ENCODE measurements at regions not wholly inside any gene's neighbourhood (a gene's known extent, or its start where the extent isn't known, plus 50 kb on each side); places are given as distances from the start of the nearest gene placed in this dataset.

- Mint-ChIP-seq H3K4me1 (ENCODE audit: low read depth, unreplicated experiment) (peaks cover 5% of the 10 kb centered on the region), H3K9me3 (ENCODE audit: unreplicated experiment) (no peaks in the 10 kb centered on the region)
These were observed 712.3 kb downstream of the C4orf33 start for GRCh38 chr4:129808242-129808641.

GRCh38 chr4:129821073-129821472 lies 725.1 kb downstream of the C4orf33 start:
- H3K4me3 Mint-ChIP-seq (ENCODE audit: unreplicated experiment), result no peak overlapping the region
- peaks cover 3% of the 10 kb centered on the region for H3K27me3 Mint-ChIP-seq (ENCODE audit: unreplicated experiment)
- no peak for TF ChIP-seq CTCF (IDR thresholded peaks at IDR 0.05; ENCODE audit: partially characterized antibody, unreplicated experiment)
- no peak for DNase-seq
- H3K9me3 Mint-ChIP-seq (ENCODE audit: unreplicated experiment), result no peaks in the 10 kb centered on the region
- peaks cover 13% of the 10 kb centered on the region for H3K4me1 Mint-ChIP-seq (ENCODE audit: low read depth, unreplicated experiment)
- H3K36me3 Mint-ChIP-seq (ENCODE audit: unreplicated experiment), result no peaks in the 10 kb centered on the region
- no peak overlapping the region for H3K27ac Mint-ChIP-seq (ENCODE audit: unreplicated experiment)

More at GRCh38 chr4:129808242-129808641, 712.3 kb downstream of the C4orf33 start:
- no peak overlapping the region for H3K4me3 Mint-ChIP-seq (ENCODE audit: unreplicated experiment)
- no peak for TF ChIP-seq CTCF (IDR thresholded peaks at IDR 0.05; ENCODE audit: partially characterized antibody, unreplicated experiment)
- H3K27me3 Mint-ChIP-seq (ENCODE audit: unreplicated experiment), result no peaks in the 10 kb centered on the region
- no peak for DNase-seq
- no peak overlapping the region for H3K27ac Mint-ChIP-seq (ENCODE audit: unreplicated experiment)
- H3K36me3 Mint-ChIP-seq (ENCODE audit: unreplicated experiment), result no peaks in the 10 kb centered on the region

GRCh38 chr4:129821963-129822362 lies 726.0 kb downstream of the C4orf33 start:
- no peak for DNase-seq
- H3K27ac Mint-ChIP-seq (ENCODE audit: unreplicated experiment), result no peak overlapping the region
- no peak for TF ChIP-seq CTCF (IDR thresholded peaks at IDR 0.05; ENCODE audit: partially characterized antibody, unreplicated experiment)

DNA sequence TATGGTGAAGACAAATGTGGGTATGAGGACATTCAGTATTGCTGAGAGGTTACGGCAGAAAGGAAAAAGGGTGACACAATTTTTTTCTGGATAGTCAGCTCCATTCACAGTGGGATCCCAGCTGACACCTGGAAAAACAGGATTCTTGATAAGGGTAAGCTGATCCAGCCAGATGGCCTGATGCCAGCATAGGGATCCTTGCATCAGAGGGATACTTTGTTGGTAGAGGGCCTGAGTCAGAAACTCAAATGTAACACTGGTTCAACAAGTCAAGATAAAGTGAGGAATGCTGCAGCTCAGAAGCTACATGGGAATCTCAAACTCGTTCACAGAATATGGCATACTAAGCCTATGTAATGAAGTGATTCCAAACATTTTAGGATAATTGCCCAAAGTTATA lies 726.7 kb downstream of the C4orf33 start:
- peaks cover 3% of the 10 kb centered on the region for H3K27me3 Mint-ChIP-seq (ENCODE audit: unreplicated experiment)
- DNase-seq, result no peak
- no peaks in the 10 kb centered on the region for H3K9me3 Mint-ChIP-seq (ENCODE audit: unreplicated experiment)
- TF ChIP-seq CTCF (IDR thresholded peaks at IDR 0.05; ENCODE audit: partially characterized antibody, unreplicated experiment), result no peak
- H3K4me3 Mint-ChIP-seq (ENCODE audit: unreplicated experiment), result no peak overlapping the region
- H3K27ac Mint-ChIP-seq (ENCODE audit: unreplicated experiment), result no peak overlapping the region
- peaks cover 7% of the 10 kb centered on the region for H3K4me1 Mint-ChIP-seq (ENCODE audit: low read depth, unreplicated experiment)
- H3K36me3 Mint-ChIP-seq (ENCODE audit: unreplicated experiment), result no peaks in the 10 kb centered on the region

More at GRCh38 chr4:129821963-129822362, 726.0 kb downstream of the C4orf33 start:
- Mint-ChIP-seq H3K4me3 (ENCODE audit: unreplicated experiment) (no peak overlapping the region), H3K4me1 (ENCODE audit: low read depth, unreplicated experiment) (peaks cover 7% of the 10 kb centered on the region), H3K27me3 (ENCODE audit: unreplicated experiment) (peaks cover 3% of the 10 kb centered on the region), H3K36me3 (ENCODE audit: unreplicated experiment) (no peaks in the 10 kb centered on the region), H3K9me3 (ENCODE audit: unreplicated experiment) (no peaks in the 10 kb centered on the region)

DNA sequence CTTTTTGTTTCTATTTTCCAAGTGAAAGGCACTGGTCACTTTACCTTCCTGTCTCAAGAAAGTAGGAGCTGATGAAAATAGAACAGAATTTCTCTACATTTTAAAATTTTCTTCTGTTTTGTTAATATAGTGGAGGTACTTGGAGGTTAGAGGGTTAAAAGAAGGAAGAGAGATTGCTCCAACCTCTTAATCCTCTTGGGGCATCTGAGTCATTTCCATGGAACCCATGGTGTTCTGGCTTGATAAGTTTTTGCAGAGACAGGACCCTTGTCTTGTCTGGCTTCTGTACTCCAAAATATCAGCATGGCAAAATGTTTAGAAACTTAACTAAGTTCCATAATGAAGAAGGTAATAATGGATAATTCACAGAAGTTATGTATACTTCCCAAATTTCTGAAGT lies 727.2 kb downstream of the C4orf33 start:
- Mint-ChIP-seq H3K4me3 (ENCODE audit: unreplicated experiment) (no peak overlapping the region), H3K4me1 (ENCODE audit: low read depth, unreplicated experiment) (peaks cover 7% of the 10 kb centered on the region), H3K27ac (ENCODE audit: unreplicated experiment) (no peak overlapping the region), H3K36me3 (ENCODE audit: unreplicated experiment) (no peaks in the 10 kb centered on the region), H3K27me3 (ENCODE audit: unreplicated experiment) (peaks cover 3% of the 10 kb centered on the region), H3K9me3 (ENCODE audit: unreplicated experiment) (no peaks in the 10 kb centered on the region)
- no peak for DNase-seq
- TF ChIP-seq CTCF (IDR thresholded peaks at IDR 0.05; ENCODE audit: partially characterized antibody, unreplicated experiment), result no peak

Measured in glutamatergic neuron (in vitro differentiated cells).